Coronary artery (tissue), 2 donors: ENCODE measurements at regions not wholly inside any gene's neighbourhood (a gene's known extent, or its start where the extent isn't known, plus 50 kb on each side); places are given as distances from the start of the nearest gene placed in this dataset.

ENCODE experiments used
- DNase-seq: peaks from one replicate; pipeline ENCODE4 v3.0.0-alpha.2; 2017; ENCODE audit warnings: low spot score
- H3K27ac ChIP-seq, 2 donors: fragments of 200-600 bp; sonication (generic); one replicate each; pipeline ENCODE4 v1.5.1; 2016 to 2019
- H3K4me3 ChIP-seq: fragments of 200-600 bp; sonication (generic); 2 replicates; pipeline ENCODE4 v1.5.1; 2016; ENCODE audit warnings: mild to moderate bottlenecking, moderate library complexity
- TF ChIP-seq, protein P1 (sequence below): fragments of 200-600 bp; sonication (generic); IDR thresholded peaks from one replicate; pipeline ENCODE4 v1.5.1; 2019; ENCODE audit warnings: antibody characterized with exemption

DNA sequence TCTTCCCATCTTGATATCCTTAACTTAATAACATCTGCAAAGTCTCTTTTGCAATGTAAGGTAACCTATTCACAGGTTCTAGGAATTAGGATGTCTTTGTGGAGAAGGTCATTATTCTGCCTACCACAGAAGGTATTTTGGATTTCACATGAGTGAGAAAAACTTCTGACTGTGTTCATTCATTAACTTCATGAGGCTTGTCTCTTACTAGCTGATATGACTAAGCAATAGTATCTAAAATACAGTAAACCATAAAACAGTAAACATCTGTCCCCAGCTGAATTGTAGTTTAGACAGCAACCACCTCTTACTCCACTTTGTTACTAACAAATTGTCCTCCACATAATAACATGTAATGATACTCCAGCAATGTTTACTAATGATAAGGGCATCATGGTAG is 198.1 kb downstream of the SEC23A start:
- H3K4me3 ChIP-seq = no peak overlapping the region
- TF ChIP-seq, protein P1, sequence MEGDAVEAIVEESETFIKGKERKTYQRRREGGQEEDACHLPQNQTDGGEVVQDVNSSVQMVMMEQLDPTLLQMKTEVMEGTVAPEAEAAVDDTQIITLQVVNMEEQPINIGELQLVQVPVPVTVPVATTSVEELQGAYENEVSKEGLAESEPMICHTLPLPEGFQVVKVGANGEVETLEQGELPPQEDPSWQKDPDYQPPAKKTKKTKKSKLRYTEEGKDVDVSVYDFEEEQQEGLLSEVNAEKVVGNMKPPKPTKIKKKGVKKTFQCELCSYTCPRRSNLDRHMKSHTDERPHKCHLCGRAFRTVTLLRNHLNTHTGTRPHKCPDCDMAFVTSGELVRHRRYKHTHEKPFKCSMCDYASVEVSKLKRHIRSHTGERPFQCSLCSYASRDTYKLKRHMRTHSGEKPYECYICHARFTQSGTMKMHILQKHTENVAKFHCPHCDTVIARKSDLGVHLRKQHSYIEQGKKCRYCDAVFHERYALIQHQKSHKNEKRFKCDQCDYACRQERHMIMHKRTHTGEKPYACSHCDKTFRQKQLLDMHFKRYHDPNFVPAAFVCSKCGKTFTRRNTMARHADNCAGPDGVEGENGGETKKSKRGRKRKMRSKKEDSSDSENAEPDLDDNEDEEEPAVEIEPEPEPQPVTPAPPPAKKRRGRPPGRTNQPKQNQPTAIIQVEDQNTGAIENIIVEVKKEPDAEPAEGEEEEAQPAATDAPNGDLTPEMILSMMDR = no peak
- H3K27ac ChIP-seq = no peak overlapping the region
- DNase-seq = no peak

DNA sequence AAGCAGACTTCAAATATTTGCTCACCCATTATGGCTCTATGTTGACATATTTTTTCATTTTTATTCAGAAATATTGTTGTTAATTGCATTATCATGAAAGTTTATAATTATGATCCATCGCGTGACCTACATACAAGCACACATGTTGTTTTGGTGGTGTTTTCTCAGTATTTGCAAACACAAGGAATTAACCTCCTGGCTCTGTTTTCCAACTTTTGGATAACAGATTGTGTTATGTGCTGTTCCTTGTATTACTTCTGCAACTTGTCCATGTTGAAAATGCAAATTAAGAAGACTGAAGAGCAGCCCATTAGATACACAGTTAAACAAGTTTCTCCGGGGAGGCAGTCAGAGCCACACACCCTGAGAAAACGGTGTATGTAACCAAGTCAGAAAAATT is 201.2 kb downstream of the SEC23A start:
- no peak for DNase-seq
- H3K4me3 ChIP-seq = no peak overlapping the region
- no peak overlapping the region for H3K27ac ChIP-seq
- TF ChIP-seq, protein P1 = no peak

DNA sequence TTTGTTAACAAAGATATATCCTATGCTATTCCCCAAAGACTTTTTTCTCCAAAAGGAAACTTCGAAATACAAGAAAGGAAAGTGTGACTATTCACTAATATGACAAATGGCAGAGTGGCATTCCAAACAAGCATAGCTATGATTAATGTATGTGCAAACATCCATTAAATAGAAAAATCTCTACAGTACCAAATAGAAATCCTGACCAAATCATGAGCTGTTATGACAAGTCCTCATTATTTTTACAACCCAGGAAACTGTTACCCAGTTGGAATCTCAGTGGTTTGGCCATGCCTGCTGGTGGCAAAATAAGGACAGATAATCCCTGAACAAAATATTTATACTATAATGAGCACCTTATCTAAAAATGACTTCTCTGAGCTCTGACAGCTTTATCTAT is 202.1 kb downstream of the SEC23A start:
- TF ChIP-seq, protein P1 = no peak
- no peak for DNase-seq
- Histone ChIP-seq H3K4me3 (no peak overlapping the region), H3K27ac (no peak overlapping the region)

DNA sequence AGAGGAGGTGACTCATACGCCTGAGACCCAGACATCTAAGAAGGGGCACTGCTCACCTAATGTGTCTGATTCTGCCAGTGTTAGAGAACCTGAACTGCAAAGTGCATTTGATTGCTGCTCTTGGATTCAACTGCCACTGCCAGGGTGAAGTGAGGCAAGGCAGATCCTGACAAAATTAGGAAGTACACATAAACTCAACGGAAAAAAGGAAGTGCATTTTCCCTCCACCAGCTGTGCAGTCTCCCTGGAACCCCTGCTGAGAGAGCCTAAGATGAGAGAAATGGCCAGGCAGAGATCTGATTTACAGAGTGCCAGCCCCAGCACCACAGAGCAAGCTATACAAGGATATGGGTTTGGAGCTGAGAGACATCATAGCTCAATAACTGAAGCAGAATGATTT is 215.3 kb downstream of the SEC23A start:
- DNase-seq = no peak
- Histone ChIP-seq H3K4me3 (no peak overlapping the region), H3K27ac (no peak overlapping the region)
- TF ChIP-seq, protein P1 = no peak

DNA sequence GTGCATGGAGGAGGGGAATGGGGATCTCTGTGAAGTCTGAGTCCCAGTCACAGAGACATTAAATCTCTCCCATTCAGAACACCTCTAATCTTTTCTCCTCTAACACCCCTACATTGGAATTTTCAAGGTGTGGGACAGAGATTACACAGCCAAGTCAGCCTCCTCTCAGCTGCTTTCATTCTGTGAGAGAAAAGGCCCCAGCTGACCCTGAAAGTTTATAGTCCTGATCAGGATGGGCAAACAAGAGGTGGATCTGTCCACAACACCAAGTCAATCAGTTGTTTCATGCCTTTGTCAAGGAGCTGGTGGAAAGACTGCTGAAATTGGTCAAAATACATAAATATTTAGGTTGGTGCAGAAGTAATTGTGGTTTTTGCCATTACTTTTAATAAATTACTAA is 218.9 kb downstream of the SEC23A start:
- TF ChIP-seq, protein P1 = no peak
- H3K27ac ChIP-seq = no peak overlapping the region
- DNase-seq = no peak
- H3K4me3 ChIP-seq = no peak overlapping the region

DNA sequence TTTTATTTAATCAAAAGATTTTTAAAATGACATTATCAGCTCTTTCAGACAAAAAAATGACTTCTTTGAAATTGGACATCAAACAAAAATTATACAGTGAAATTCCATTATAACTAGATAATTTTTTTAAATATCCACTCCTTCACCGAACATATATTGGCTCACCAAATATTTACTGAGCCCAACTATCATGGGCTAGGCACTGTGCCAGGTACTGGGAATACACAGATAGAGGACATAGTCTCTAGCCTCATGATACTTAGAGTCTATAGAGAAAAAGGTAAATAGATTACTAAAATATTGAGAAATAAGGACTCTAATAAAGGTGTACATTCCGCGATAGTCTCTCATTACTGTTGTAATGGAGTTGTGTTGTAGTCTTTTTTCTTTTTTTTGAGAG is 219.9 kb downstream of the SEC23A start:
- no peak for DNase-seq
- H3K27ac ChIP-seq = no peak overlapping the region
- no peak overlapping the region for H3K4me3 ChIP-seq
- TF ChIP-seq, protein P1 = no peak

DNA sequence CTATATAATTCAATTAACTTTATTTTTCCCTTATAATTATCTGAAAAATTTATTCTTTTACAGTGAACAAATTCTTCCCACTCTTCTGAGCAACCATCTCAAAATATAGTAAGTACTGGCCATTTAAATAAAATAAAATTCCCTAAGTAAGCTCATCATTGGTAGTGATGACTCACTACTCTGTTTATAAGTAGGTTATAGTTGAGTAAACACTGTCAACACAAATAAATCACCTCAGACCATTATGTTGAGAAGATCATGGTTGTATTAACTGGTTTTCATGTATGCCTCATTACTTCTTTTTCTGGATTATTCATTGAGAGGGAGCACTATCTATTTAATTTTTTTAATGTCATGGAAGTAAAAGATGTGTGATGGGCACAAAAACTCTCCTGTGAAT is 220.5 kb downstream of the SEC23A start:
- no peak for DNase-seq

More for the DNA sequence above, 220.5 kb downstream of the SEC23A start:
- no peak overlapping the region for H3K4me3 ChIP-seq
- TF ChIP-seq, protein P1 = no peak
- H3K27ac ChIP-seq = no peak overlapping the region
